ENCODE measurements at regions not wholly inside any gene's neighbourhood (a gene's known extent, or its start where the extent isn't known, plus 50 kb on each side); places are given as distances from the start of the nearest gene placed in this dataset.

DNA sequence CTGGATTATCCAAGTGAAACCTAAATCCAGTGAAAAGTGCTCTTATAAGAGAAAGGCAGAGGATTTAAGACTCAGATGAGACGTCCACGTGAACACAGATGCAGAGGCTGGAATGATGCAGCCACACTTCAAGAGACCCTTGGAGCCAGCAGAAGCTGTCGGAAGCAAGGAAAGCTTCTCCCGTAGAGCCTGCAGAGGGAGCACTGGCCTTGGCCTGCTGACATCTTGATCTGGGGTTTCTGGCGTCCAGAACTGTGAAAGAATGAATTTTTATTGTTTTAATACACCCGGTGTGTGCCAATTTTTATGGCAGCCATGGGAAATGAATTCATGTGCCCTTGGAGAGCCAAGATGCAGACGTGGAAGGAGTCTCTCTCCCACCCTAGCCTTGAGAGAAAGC is 407.0 kb upstream of the B3GAT1 start:
- in situ Hi-C loops (cut with MboI; ENCODE audit: low pct_ligation_motif_present in 1 of 4, low pct_unique_long_range_greater_than_20kb in 1 of 4, low sequenced_read_pairs in 3 of 4), result no loop called here
- H3K4me3 ChIP-seq, result no peak overlapping the region
- TF ChIP-seq POLR2AphosphoS5 (IDR thresholded peaks at IDR 0.05) (no peak), POLR2A (IDR thresholded peaks at IDR 0.05) (no peak), EP300 (IDR thresholded peaks at IDR 0.05; ENCODE audit: low read depth) (no peak)
- TF ChIP-seq, protein P1, sequence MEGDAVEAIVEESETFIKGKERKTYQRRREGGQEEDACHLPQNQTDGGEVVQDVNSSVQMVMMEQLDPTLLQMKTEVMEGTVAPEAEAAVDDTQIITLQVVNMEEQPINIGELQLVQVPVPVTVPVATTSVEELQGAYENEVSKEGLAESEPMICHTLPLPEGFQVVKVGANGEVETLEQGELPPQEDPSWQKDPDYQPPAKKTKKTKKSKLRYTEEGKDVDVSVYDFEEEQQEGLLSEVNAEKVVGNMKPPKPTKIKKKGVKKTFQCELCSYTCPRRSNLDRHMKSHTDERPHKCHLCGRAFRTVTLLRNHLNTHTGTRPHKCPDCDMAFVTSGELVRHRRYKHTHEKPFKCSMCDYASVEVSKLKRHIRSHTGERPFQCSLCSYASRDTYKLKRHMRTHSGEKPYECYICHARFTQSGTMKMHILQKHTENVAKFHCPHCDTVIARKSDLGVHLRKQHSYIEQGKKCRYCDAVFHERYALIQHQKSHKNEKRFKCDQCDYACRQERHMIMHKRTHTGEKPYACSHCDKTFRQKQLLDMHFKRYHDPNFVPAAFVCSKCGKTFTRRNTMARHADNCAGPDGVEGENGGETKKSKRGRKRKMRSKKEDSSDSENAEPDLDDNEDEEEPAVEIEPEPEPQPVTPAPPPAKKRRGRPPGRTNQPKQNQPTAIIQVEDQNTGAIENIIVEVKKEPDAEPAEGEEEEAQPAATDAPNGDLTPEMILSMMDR (IDR thresholded peaks at IDR 0.05), result no peak
- intact Hi-C loops (cut with DNase I; ENCODE audit: low total_unique reads), result no loop called here
- H3K36me3 ChIP-seq, result no peaks in the 10 kb centered on the region
- 28 to 30% methylated on average over 3 to 7 of the region's 7 CpGs for WGBS, 2 donors (ENCODE audit: low coverage in 1 of 2)
- no peak overlapping the region for H3K27ac ChIP-seq
- H3K4me1 ChIP-seq, result no peaks in the 10 kb centered on the region
- no peak for DNase-seq
- no peaks in the 10 kb centered on the region for H3K9me3 ChIP-seq
- H3K27me3 ChIP-seq, result peaks cover 19% of the 10 kb centered on the region

DNA sequence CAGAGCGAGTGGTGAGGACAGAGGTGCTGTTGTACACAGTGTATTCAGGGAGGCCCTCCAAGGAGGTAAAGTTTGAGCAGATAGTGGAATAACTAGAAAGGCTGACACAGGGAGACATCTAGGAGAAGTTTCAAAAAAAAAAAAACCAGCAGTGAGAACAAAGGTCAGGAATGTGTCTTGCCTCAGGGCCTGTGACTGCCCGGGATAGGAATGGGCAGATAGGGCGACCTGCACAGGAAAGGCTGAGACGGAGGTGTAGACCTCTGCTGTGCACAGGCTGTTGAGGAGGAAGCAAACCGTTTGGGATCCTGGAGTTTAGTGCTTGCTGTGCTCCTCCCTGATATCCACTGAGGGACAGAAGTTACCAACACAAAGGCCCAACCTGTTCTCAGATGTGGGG is 406.5 kb upstream of the B3GAT1 start:
- 32 to 51% methylated on average over 4 to 5 of the region's 5 CpGs for WGBS, 2 donors (ENCODE audit: low coverage in 1 of 2)
- Histone ChIP-seq H3K27ac (no peak overlapping the region), H3K27me3 (peaks cover 19% of the 10 kb centered on the region), H3K4me1 (no peaks in the 10 kb centered on the region), H3K36me3 (no peaks in the 10 kb centered on the region), H3K9me3 (no peaks in the 10 kb centered on the region), H3K4me3 (no peak overlapping the region)
- DNase-seq, result no peak
- in situ Hi-C loops (cut with MboI; ENCODE audit: low pct_ligation_motif_present in 1 of 4, low pct_unique_long_range_greater_than_20kb in 1 of 4, low sequenced_read_pairs in 3 of 4) (no loop called here), intact Hi-C loops (cut with DNase I; ENCODE audit: low total_unique reads) (no loop called here)
- TF ChIP-seq POLR2AphosphoS5 (IDR thresholded peaks at IDR 0.05) (no peak), EP300 (IDR thresholded peaks at IDR 0.05; ENCODE audit: low read depth) (no peak), POLR2A (IDR thresholded peaks at IDR 0.05) (no peak)
- TF ChIP-seq, protein P1 (IDR thresholded peaks at IDR 0.05), result no peak

- no peak for TF ChIP-seq EP300 (IDR thresholded peaks at IDR 0.05; ENCODE audit: low read depth)
- TF ChIP-seq POLR2A (IDR thresholded peaks at IDR 0.05), result no peak
- TF ChIP-seq POLR2AphosphoS5 (IDR thresholded peaks at IDR 0.05), result no peak
- TF ChIP-seq, protein P1 (IDR thresholded peaks at IDR 0.05), result no peak
- no peaks in the 10 kb centered on the region for H3K4me1 ChIP-seq
- intact Hi-C loops (cut with DNase I; ENCODE audit: low total_unique reads), result no loop called here
- no peaks in the 10 kb centered on the region for H3K36me3 ChIP-seq
- H3K27me3 ChIP-seq, result peaks cover 16% of the 10 kb centered on the region
- WGBS, 2 donors (ENCODE audit: low coverage in 1 of 2), result 83% methylated on average over 2 of the region's 2 CpGs; no CpG with 5 or more reads in 1 of the 2 donors
- DNase-seq, result no peak
- H3K9me3 ChIP-seq, result no peaks in the 10 kb centered on the region
- in situ Hi-C loops (cut with MboI; ENCODE audit: low pct_ligation_motif_present in 1 of 4, low pct_unique_long_range_greater_than_20kb in 1 of 4, low sequenced_read_pairs in 3 of 4), result no loop called here
- H3K27ac ChIP-seq, result no peak overlapping the region
- H3K4me3 ChIP-seq, result no peak overlapping the region
Observed at GRCh38 chr11:134815404-134815803, 403.4 kb upstream of the B3GAT1 start.

- no peak overlapping the region for H3K4me3 ChIP-seq
- in situ Hi-C loops (cut with MboI; ENCODE audit: low pct_ligation_motif_present in 1 of 4, low pct_unique_long_range_greater_than_20kb in 1 of 4, low sequenced_read_pairs in 3 of 4) (no loop called here), intact Hi-C loops (cut with DNase I; ENCODE audit: low total_unique reads) (no loop called here)
- 60 to 71% methylated on average over 2 to 4 of the region's 4 CpGs for WGBS, 2 donors (ENCODE audit: low coverage in 1 of 2)
- TF ChIP-seq, protein P1 (IDR thresholded peaks at IDR 0.05), result no peak
- TF ChIP-seq POLR2AphosphoS5 (IDR thresholded peaks at IDR 0.05) (no peak), POLR2A (IDR thresholded peaks at IDR 0.05) (no peak), EP300 (IDR thresholded peaks at IDR 0.05; ENCODE audit: low read depth) (no peak)
- no peaks in the 10 kb centered on the region for H3K4me1 ChIP-seq
- H3K9me3 ChIP-seq, result no peaks in the 10 kb centered on the region
- no peak overlapping the region for H3K27ac ChIP-seq
- DNase-seq, result no peak
- H3K36me3 ChIP-seq, result no peaks in the 10 kb centered on the region
- peaks cover 4% of the 10 kb centered on the region for H3K27me3 ChIP-seq
Observed at GRCh38 chr11:134807997-134808396, 396.0 kb upstream of the B3GAT1 start.
